Karpas-422 (cell line): ENCODE measurements at regions not wholly inside any gene's neighbourhood (a gene's known extent, or its start where the extent isn't known, plus 50 kb on each side); places are given as distances from the start of the nearest gene placed in this dataset.

ENCODE experiments used
- DNase-seq: peaks from one replicate; pipeline ENCODE4 v3.0.0-alpha.2; 2015
- H2AFZ ChIP-seq: fragments of 200-600 bp; sonication (generic); 2 replicates; pipeline ENCODE4 v1.6.1; 2014; ENCODE audit warnings: antibody characterized with exemption, low read length, mixed read lengths
- H3K27ac ChIP-seq: fragments of 200-600 bp; sonication (generic); 2 replicates; pipeline ENCODE4 v1.5.1; 2014; ENCODE audit warnings: mild to moderate bottlenecking, low read length, moderate library complexity
- H3K27me3 ChIP-seq: fragments of 200-600 bp; sonication (generic); 2 replicates; pipeline ENCODE4 v1.6.1; 2014; ENCODE audit warnings: low read length, mixed read lengths
- H3K36me3 ChIP-seq: fragments of 200-600 bp; sonication (generic); 2 replicates; pipeline ENCODE4 v1.6.1; 2014; ENCODE audit warnings: low read length, mixed read lengths; ENCODE audit not compliant: insufficient read depth
- H3K4me1 ChIP-seq: fragments of 200-600 bp; sonication (generic); 2 replicates; pipeline ENCODE4 v1.6.1; 2014; ENCODE audit warnings: mild to moderate bottlenecking, low read length, mixed read lengths
- H3K4me2 ChIP-seq: fragments of 200-600 bp; sonication (generic); 2 replicates; pipeline ENCODE4 v1.6.1; 2014; ENCODE audit warnings: low read length, low read depth, mild to moderate bottlenecking; ENCODE audit not compliant: poor library complexity, severe bottlenecking
- H3K4me3 ChIP-seq: fragments of 200-600 bp; sonication (generic); 2 replicates; pipeline ENCODE4 v1.5.1; 2014; ENCODE audit warnings: mild to moderate bottlenecking, antibody characterized with exemption, low read length, mixed read lengths
- H3K79me2 ChIP-seq: fragments of 200-600 bp; sonication (generic); 2 replicates; pipeline ENCODE4 v1.6.1; 2014; ENCODE audit warnings: mild to moderate bottlenecking, low read length, mixed read lengths
- H3K9ac ChIP-seq: fragments of 200-600 bp; sonication (generic); 2 replicates; pipeline ENCODE4 v1.6.0; 2014; ENCODE audit warnings: low read length
- H3K9me2 ChIP-seq: fragments of 200-600 bp; sonication (generic), shearing (Covaris generic); replicated peaks from 2 replicates; pipeline ENCODE4 v1.6.0; 2014; ENCODE audit warnings: mild to moderate bottlenecking, low read length, moderate library complexity; ENCODE audit not compliant: insufficient read depth
- H3K9me3 ChIP-seq: fragments of 300-700, 200-600 bp; sonication (generic); 2 replicates; pipeline ENCODE4 v1.6.1; 2014; ENCODE audit warnings: low read length, mixed read lengths
- H4K20me1 ChIP-seq: fragments of 200-600 bp; sonication (generic); 2 replicates; pipeline ENCODE4 v1.6.1; 2014; ENCODE audit warnings: mild to moderate bottlenecking, antibody characterized with exemption, low read length, low read depth; ENCODE audit not compliant: insufficient read depth

DNA sequence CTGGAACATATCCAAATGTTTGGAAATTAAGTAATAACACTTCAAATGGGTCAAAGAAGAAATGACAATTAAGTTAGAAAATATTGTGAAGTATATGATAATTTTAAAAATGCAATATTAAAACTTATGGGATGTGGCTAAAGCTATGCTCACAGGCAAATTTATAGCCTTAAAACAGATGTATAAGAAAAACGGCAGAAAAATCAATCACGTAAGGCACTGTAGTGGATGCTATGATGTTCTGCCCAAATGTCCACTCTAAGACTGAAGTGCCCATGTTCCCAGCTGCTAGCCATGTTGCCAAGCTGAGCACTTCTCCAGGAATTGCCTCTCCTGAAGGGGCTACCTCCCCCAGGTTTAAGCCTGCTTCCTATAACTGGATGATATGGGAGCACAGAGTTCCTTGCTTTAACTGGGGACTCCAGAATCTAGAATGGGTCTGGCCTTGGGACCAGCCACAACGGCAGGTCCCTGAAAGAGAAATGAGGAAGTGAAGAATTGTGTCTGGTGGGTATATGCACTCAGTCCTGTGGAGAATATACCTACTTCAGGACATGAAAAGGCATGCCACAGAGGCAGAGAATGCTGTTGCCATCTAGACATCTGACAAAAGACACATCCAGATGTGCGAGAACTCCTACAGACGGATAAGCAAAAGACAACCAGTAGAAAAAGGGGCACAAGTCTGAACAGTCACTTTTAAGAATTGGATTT, 78.2 kb upstream of the RXRA start:
- Histone ChIP-seq H3K9ac (no peak overlapping the region), H3K4me1 (no peaks in the 10 kb centered on the region), H4K20me1 (no peaks in the 10 kb centered on the region), H3K4me2 (no peak overlapping the region), H2AFZ (no peak overlapping the region), H3K9me3 (peaks cover 8% of the 10 kb centered on the region), H3K79me2 (no peaks in the 10 kb centered on the region), H3K4me3 (no peak overlapping the region), H3K36me3 (no peaks in the 10 kb centered on the region), H3K27me3 (no peaks in the 10 kb centered on the region; the same call in 1 of the 2 replicates), H3K9me2 (no peaks in the 10 kb centered on the region), H3K27ac (no peak overlapping the region)
- no peak for DNase-seq

GRCh38 chr9:134251296-134252069, 74.8 kb upstream of the RXRA start:
- no peak overlapping the region for H3K4me3 ChIP-seq
- H3K27ac ChIP-seq = no peak overlapping the region
- no peaks in the 10 kb centered on the region for H4K20me1 ChIP-seq
- H3K79me2 ChIP-seq = no peaks in the 10 kb centered on the region
- H3K27me3 ChIP-seq = no peaks in the 10 kb centered on the region; the same call in 1 of the 2 replicates
- H3K4me2 ChIP-seq = no peak overlapping the region
- H3K9me2 ChIP-seq = no peaks in the 10 kb centered on the region
- H3K9me3 ChIP-seq = peaks cover 8% of the 10 kb centered on the region
- no peaks in the 10 kb centered on the region for H3K4me1 ChIP-seq
- DNase-seq = no peak
- no peak overlapping the region for H2AFZ ChIP-seq
- H3K9ac ChIP-seq = no peak overlapping the region
- H3K36me3 ChIP-seq = no peaks in the 10 kb centered on the region

- Histone ChIP-seq H3K4me3 (no peak overlapping the region), H3K4me1 (no peaks in the 10 kb centered on the region), H3K9ac (no peak overlapping the region), H3K27me3 (no peaks in the 10 kb centered on the region; the same call in 1 of the 2 replicates), H3K9me3 (peaks cover 8% of the 10 kb centered on the region), H3K4me2 (no peak overlapping the region), H3K9me2 (no peaks in the 10 kb centered on the region), H2AFZ (no peak overlapping the region), H3K36me3 (no peaks in the 10 kb centered on the region), H4K20me1 (no peaks in the 10 kb centered on the region), H3K27ac (no peak overlapping the region), H3K79me2 (no peaks in the 10 kb centered on the region)
- DNase-seq = no peak
Observed at GRCh38 chr9:134252084-134252830, 74.0 kb upstream of the RXRA start.

DNA sequence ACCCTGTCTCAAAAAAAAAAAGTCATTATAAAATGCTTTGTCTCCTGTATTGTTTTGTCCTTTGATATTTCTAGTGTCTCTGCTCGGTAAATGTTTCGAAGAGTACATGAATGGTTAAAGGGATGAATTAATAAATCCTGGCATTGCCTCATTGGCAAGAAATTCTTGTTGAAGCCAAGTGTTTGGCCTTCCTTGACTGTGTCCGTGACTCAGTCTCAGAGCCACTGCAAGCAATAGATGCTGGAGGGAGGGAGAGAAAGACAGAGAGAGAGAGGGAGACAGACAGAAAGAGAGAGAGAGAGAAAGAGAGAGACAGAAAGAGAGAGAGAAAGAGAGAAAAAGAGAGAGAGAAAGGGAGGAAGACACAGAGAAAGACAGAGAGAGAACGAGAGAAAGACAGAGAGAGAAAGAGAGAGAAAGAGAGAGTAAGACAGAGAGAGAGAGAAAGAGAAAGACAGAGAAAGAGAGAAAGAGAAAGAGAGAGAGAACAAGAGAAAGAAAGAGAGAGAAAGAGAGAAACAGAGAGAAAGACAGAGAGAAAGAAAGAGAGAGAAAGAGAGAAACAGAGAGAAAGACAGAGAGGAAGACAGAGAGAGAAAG, 72.5 kb upstream of the RXRA start:
- Histone ChIP-seq H3K36me3 (no peaks in the 10 kb centered on the region), H3K4me1 (no peaks in the 10 kb centered on the region), H2AFZ (no peak overlapping the region), H3K9me2 (no peaks in the 10 kb centered on the region), H3K79me2 (no peaks in the 10 kb centered on the region), H3K27ac (no peak overlapping the region), H3K4me2 (no peak overlapping the region), H3K9me3 (no peaks in the 10 kb centered on the region), H3K9ac (no peak overlapping the region), H4K20me1 (no peaks in the 10 kb centered on the region), H3K27me3 (no peaks in the 10 kb centered on the region), H3K4me3 (no peak overlapping the region)
- no peak for DNase-seq

DNA sequence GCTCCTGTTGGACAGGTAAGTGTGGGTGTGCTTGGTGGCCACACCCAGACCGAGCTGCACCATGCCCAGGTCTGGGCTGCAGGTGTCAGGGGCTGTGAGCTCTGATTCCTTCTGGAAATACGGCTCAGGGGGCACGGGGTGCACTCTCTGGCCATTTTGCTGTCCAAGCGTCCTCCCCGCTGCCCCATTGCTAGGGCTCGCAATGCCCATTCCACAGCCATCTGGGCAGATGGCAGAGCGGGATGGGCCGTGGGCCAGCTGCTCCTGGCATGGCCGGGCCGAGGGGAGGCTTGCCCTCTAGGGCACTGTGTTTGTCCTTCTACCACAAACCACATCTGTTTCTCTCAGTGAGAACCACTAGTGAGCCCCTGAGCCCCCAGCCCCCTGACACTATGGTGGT, 67.9 kb upstream of the RXRA start:
- no peak for DNase-seq
- no peak overlapping the region for H3K4me2 ChIP-seq
- H3K9me2 ChIP-seq = no peaks in the 10 kb centered on the region
- H3K4me1 ChIP-seq = no peaks in the 10 kb centered on the region
- no peaks in the 10 kb centered on the region for H3K79me2 ChIP-seq
- H3K27me3 ChIP-seq = no peaks in the 10 kb centered on the region
- no peak overlapping the region for H3K27ac ChIP-seq
- H3K9ac ChIP-seq = no peak overlapping the region
- no peaks in the 10 kb centered on the region for H3K9me3 ChIP-seq
- no peaks in the 10 kb centered on the region; the same call in 1 of the 2 replicates for H4K20me1 ChIP-seq
- no peaks in the 10 kb centered on the region for H3K36me3 ChIP-seq
- H2AFZ ChIP-seq = no peak overlapping the region
- H3K4me3 ChIP-seq = no peak overlapping the region

GRCh38 chr9:134258828-134259546, 67.3 kb upstream of the RXRA start:
- H3K79me2 ChIP-seq = no peaks in the 10 kb centered on the region
- no peaks in the 10 kb centered on the region for H3K9me3 ChIP-seq
- H3K27me3 ChIP-seq = no peaks in the 10 kb centered on the region
- no peaks in the 10 kb centered on the region for H3K9me2 ChIP-seq
- H3K4me1 ChIP-seq = no peaks in the 10 kb centered on the region
- H4K20me1 ChIP-seq = no peaks in the 10 kb centered on the region; the same call in 1 of the 2 replicates
- no peak for DNase-seq
- no peak overlapping the region for H3K4me2 ChIP-seq
- no peak overlapping the region for H2AFZ ChIP-seq
- H3K36me3 ChIP-seq = no peaks in the 10 kb centered on the region
- H3K27ac ChIP-seq = no peak overlapping the region
- H3K9ac ChIP-seq = no peak overlapping the region
- H3K4me3 ChIP-seq = no peak overlapping the region

- H4K20me1 ChIP-seq = no peaks in the 10 kb centered on the region; the same call in 1 of the 2 replicates
- H3K9ac ChIP-seq = no peak overlapping the region
- H3K27me3 ChIP-seq = no peaks in the 10 kb centered on the region
- H3K4me2 ChIP-seq = no peak overlapping the region
- H2AFZ ChIP-seq = no peak overlapping the region
- no peaks in the 10 kb centered on the region for H3K4me1 ChIP-seq
- DNase-seq = no peak
- H3K27ac ChIP-seq = no peak overlapping the region
- H3K79me2 ChIP-seq = no peaks in the 10 kb centered on the region
- H3K4me3 ChIP-seq = no peak overlapping the region
- no peaks in the 10 kb centered on the region for H3K36me3 ChIP-seq
- no peaks in the 10 kb centered on the region for H3K9me2 ChIP-seq
- H3K9me3 ChIP-seq = no peaks in the 10 kb centered on the region
Observed at GRCh38 chr9:134259708-134260107, 66.5 kb upstream of the RXRA start.
